ENCODE measurements at regions not wholly inside any gene's neighbourhood (a gene's known extent, or its start where the extent isn't known, plus 50 kb on each side); places are given as distances from the start of the nearest gene placed in this dataset.

DNA sequence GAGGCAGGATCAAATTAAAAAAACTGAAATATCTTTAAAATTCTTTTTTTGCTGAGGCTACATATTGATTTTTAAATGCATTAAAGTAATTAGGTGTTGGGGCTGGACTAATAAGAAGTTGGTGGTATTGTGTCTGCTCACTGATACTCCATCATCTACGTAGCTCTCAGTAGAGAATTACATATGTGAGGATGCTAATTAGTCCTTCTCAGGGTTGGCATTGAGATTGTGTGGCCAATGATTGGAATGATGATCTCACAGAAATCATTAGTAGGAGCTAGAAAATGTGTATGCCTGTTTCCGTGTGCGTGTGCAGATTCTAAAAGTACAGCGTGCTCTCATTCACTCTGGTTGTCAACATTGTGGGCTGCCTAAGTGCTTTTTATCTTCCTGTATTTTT, 283.8 kb downstream of the SH3GL2 start:
- no peaks in the 10 kb centered on the region for H3K4me1 ChIP-seq (ENCODE audit: low read length)
- no peaks in the 10 kb centered on the region for H3K9me3 ChIP-seq (ENCODE audit: low read length)
- H3K9me2 ChIP-seq (replicated peaks; ENCODE audit: insufficient read depth, low read length), result no peaks in the 10 kb centered on the region
- no peak for DNase-seq
- no peaks in the 10 kb centered on the region for H3K36me3 ChIP-seq (ENCODE audit: insufficient read depth, low read length)
- no peak overlapping the region for H3K4me2 ChIP-seq (ENCODE audit: low read depth, low read length, poor library complexity, severe bottlenecking)
- H4K20me1 ChIP-seq (ENCODE audit: insufficient read depth, low read depth, low read length), result no peaks in the 10 kb centered on the region
- no peak overlapping the region for H2AFZ ChIP-seq (ENCODE audit: low read length)
- H3K4me3 ChIP-seq (ENCODE audit: low read length), result no peak overlapping the region
- H3K9ac ChIP-seq (ENCODE audit: low read length), result no peak overlapping the region
- H3K79me2 ChIP-seq (ENCODE audit: low read length), result no peaks in the 10 kb centered on the region
- no peaks in the 10 kb centered on the region for H3K27me3 ChIP-seq (ENCODE audit: low read length)
- no peak overlapping the region for H3K27ac ChIP-seq (ENCODE audit: low read length)

DNA sequence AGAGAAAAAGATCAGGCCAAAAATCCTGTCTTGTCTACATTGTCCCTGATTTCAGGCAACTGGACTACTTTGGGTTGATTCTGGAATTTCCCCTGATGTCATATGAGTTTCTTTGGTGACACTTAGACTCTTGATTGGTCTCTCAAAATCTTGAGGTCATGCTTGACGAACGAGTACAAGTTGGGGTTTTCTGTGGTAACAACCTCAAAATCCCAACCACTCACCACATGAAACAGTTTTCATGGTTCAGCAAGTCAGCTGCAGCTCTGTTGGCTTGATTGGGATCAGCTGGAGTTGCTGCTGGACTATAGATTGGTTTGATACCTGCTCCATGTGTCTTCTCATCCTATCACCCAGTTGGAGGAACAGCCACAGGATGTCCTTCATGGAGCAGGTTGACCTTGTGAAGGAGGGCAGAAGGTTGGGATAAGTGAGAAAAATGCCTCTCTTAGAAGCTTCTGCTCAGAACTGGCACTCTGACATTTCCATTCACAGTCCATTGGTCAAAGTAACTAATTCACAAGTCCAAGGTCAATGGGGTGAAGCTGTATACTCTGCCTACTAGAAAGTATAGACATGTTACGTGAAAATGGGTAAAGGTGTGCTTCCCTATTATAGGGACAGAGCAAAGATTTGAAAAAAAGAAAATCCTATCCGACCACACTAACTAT, 284.5 kb downstream of the SH3GL2 start:
- no peaks in the 10 kb centered on the region for H3K79me2 ChIP-seq (ENCODE audit: low read length)
- no peaks in the 10 kb centered on the region for H3K4me1 ChIP-seq (ENCODE audit: low read length)
- no peak overlapping the region for H3K9ac ChIP-seq (ENCODE audit: low read length)
- H4K20me1 ChIP-seq (ENCODE audit: insufficient read depth, low read depth, low read length), result no peaks in the 10 kb centered on the region
- H3K27ac ChIP-seq (ENCODE audit: low read length), result no peak overlapping the region
- no peak overlapping the region for H2AFZ ChIP-seq (ENCODE audit: low read length)
- no peaks in the 10 kb centered on the region for H3K27me3 ChIP-seq (ENCODE audit: low read length)
- no peak overlapping the region for H3K4me3 ChIP-seq (ENCODE audit: low read length)
- H3K9me2 ChIP-seq (replicated peaks; ENCODE audit: insufficient read depth, low read length), result no peaks in the 10 kb centered on the region
- no peak overlapping the region for H3K4me2 ChIP-seq (ENCODE audit: low read depth, low read length, poor library complexity, severe bottlenecking)
- H3K9me3 ChIP-seq (ENCODE audit: low read length), result no peaks in the 10 kb centered on the region
- DNase-seq, result no peak
- H3K36me3 ChIP-seq (ENCODE audit: insufficient read depth, low read length), result no peaks in the 10 kb centered on the region

GRCh38 chr9:17863924-17864323, 285.1 kb downstream of the SH3GL2 start:
- Histone ChIP-seq H3K36me3 (ENCODE audit: insufficient read depth, low read length) (no peaks in the 10 kb centered on the region), H3K9me3 (ENCODE audit: low read length) (no peaks in the 10 kb centered on the region), H3K9me2 (replicated peaks; ENCODE audit: insufficient read depth, low read length) (no peaks in the 10 kb centered on the region), H2AFZ (ENCODE audit: low read length) (no peak overlapping the region), H3K4me2 (ENCODE audit: low read depth, low read length, poor library complexity, severe bottlenecking) (no peak overlapping the region), H3K4me3 (ENCODE audit: low read length) (no peak overlapping the region), H3K4me1 (ENCODE audit: low read length) (no peaks in the 10 kb centered on the region), H4K20me1 (ENCODE audit: insufficient read depth, low read depth, low read length) (no peaks in the 10 kb centered on the region), H3K79me2 (ENCODE audit: low read length) (no peaks in the 10 kb centered on the region), H3K27me3 (ENCODE audit: low read length) (no peaks in the 10 kb centered on the region), H3K9ac (ENCODE audit: low read length) (no peak overlapping the region), H3K27ac (ENCODE audit: low read length) (no peak overlapping the region)
- DNase-seq, result no peak

DNA sequence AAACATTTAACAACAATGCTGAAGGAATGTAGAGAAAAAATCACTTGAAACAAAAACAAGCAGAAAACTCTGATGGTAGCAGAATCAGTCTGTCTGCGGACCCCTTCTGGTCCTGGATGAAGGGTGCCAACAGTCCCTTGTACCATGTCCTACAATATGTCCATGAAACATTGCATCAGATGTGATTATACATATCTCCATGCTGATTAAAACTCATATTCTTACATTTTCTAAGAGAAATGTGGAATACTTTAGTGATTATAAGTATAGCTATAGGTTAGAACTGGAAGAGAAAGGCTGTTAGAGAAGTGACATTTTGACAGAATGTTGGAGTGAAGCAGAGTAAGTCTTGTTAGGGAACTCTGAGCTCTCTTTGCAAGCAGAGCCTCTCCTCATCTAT, 286.1 kb downstream of the SH3GL2 start:
- H3K4me1 ChIP-seq (ENCODE audit: low read length), result no peaks in the 10 kb centered on the region
- H3K27me3 ChIP-seq (ENCODE audit: low read length), result no peaks in the 10 kb centered on the region
- H4K20me1 ChIP-seq (ENCODE audit: insufficient read depth, low read depth, low read length), result no peaks in the 10 kb centered on the region
- no peak for DNase-seq
- no peak overlapping the region for H3K27ac ChIP-seq (ENCODE audit: low read length)
- H3K79me2 ChIP-seq (ENCODE audit: low read length), result no peaks in the 10 kb centered on the region
- no peaks in the 10 kb centered on the region for H3K36me3 ChIP-seq (ENCODE audit: insufficient read depth, low read length)
- H3K4me2 ChIP-seq (ENCODE audit: low read depth, low read length, poor library complexity, severe bottlenecking), result no peak overlapping the region
- no peak overlapping the region for H3K4me3 ChIP-seq (ENCODE audit: low read length)
- no peak overlapping the region for H2AFZ ChIP-seq (ENCODE audit: low read length)
- H3K9ac ChIP-seq (ENCODE audit: low read length), result no peak overlapping the region
- H3K9me2 ChIP-seq (replicated peaks; ENCODE audit: insufficient read depth, low read length), result no peaks in the 10 kb centered on the region
- no peaks in the 10 kb centered on the region for H3K9me3 ChIP-seq (ENCODE audit: low read length)

DNA sequence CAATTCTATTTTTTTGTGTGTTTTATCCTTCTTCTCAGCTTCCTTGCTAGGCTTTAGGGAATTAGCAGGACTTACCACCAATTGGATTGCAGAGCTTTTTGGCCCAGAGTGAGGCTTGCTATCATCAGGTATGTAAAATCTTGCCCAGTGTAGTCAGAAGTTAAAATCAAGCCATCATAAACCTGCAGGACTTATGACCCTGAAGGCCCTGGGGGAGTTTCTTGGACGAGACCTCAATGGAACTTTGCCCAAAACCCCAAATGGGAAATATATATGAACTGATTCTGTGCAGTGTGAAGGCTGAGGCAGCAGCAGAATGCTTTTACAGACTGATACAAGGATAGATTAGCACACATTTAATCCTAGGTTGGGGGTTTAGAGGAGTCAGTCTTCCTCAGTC, 287.0 kb downstream of the SH3GL2 start:
- Histone ChIP-seq H3K36me3 (ENCODE audit: insufficient read depth, low read length) (no peaks in the 10 kb centered on the region), H3K79me2 (ENCODE audit: low read length) (no peaks in the 10 kb centered on the region), H3K9me2 (replicated peaks; ENCODE audit: insufficient read depth, low read length) (no peaks in the 10 kb centered on the region), H3K4me1 (ENCODE audit: low read length) (no peaks in the 10 kb centered on the region), H2AFZ (ENCODE audit: low read length) (no peak overlapping the region), H4K20me1 (ENCODE audit: insufficient read depth, low read depth, low read length) (no peaks in the 10 kb centered on the region), H3K4me3 (ENCODE audit: low read length) (no peak overlapping the region), H3K4me2 (ENCODE audit: low read depth, low read length, poor library complexity, severe bottlenecking) (no peak overlapping the region), H3K27ac (ENCODE audit: low read length) (no peak overlapping the region), H3K9me3 (ENCODE audit: low read length) (no peaks in the 10 kb centered on the region), H3K27me3 (ENCODE audit: low read length) (no peaks in the 10 kb centered on the region), H3K9ac (ENCODE audit: low read length) (no peak overlapping the region)
- no peak for DNase-seq

DNA sequence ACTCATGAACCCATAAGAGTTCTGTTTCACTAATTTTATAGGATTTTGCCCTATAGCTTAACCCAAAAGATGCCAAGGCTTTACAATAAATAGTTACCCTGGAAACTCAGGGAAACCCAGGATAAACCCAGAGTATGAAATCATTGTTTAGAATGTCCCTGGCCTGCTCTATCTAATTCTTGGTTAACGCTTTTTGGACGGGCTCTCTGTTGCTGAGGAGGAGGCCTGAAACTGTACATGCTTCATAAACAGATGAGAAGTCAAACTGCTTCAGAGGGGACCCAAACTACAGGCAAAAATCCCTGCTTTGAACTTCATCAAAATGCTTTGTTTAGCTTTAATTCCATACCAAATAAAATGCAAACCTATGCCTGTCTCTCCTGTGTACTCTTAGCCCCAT, 291.9 kb downstream of the SH3GL2 start:
- Histone ChIP-seq H3K9ac (ENCODE audit: low read length) (no peak overlapping the region), H2AFZ (ENCODE audit: low read length) (no peak overlapping the region), H4K20me1 (ENCODE audit: insufficient read depth, low read depth, low read length) (no peaks in the 10 kb centered on the region), H3K27ac (ENCODE audit: low read length) (no peak overlapping the region), H3K9me3 (ENCODE audit: low read length) (no peaks in the 10 kb centered on the region), H3K4me3 (ENCODE audit: low read length) (no peak overlapping the region), H3K27me3 (ENCODE audit: low read length) (no peaks in the 10 kb centered on the region), H3K4me1 (ENCODE audit: low read length) (no peaks in the 10 kb centered on the region), H3K79me2 (ENCODE audit: low read length) (no peaks in the 10 kb centered on the region), H3K9me2 (replicated peaks; ENCODE audit: insufficient read depth, low read length) (no peaks in the 10 kb centered on the region), H3K36me3 (ENCODE audit: insufficient read depth, low read length) (no peaks in the 10 kb centered on the region), H3K4me2 (ENCODE audit: low read depth, low read length, poor library complexity, severe bottlenecking) (no peak overlapping the region)
- no peak for DNase-seq

DNA sequence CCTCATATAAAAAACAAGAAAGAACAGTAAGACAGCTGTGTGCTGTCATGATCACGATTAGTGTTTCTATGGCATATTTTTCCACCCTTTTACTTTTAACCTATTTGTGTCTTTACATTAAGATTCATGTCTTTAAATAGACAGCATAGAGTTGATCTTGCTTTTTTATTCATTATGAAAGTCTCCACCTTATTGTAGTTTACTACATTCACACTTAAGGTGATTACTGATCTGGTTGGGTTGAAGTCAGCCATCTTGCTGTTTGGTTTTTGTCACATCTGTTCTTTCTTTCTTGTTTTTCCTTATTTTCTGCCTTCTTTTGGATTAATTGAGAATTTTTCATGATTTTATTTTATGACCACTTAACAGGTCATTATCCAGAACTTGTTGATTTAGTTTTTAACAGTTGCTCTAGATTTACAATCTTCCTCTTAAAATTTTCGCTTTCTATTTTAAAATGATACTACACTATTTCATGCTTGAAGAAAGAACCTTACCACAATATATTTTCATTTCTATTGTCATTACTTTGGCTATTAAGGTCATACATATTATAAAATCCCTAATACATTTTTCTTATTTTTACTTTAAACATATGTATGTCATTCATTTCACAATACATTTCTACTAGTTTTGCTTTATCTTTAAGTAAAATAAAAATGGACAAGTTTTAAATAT, 292.5 kb downstream of the SH3GL2 start:
- Histone ChIP-seq H3K4me2 (ENCODE audit: low read depth, low read length, poor library complexity, severe bottlenecking) (no peak overlapping the region), H3K4me3 (ENCODE audit: low read length) (no peak overlapping the region), H2AFZ (ENCODE audit: low read length) (no peak overlapping the region), H3K27ac (ENCODE audit: low read length) (no peak overlapping the region), H3K79me2 (ENCODE audit: low read length) (no peaks in the 10 kb centered on the region), H3K36me3 (ENCODE audit: insufficient read depth, low read length) (no peaks in the 10 kb centered on the region), H3K9ac (ENCODE audit: low read length) (no peak overlapping the region), H3K9me2 (replicated peaks; ENCODE audit: insufficient read depth, low read length) (no peaks in the 10 kb centered on the region), H3K27me3 (ENCODE audit: low read length) (no peaks in the 10 kb centered on the region), H4K20me1 (ENCODE audit: insufficient read depth, low read depth, low read length) (no peaks in the 10 kb centered on the region), H3K4me1 (ENCODE audit: low read length) (no peaks in the 10 kb centered on the region), H3K9me3 (ENCODE audit: low read length) (no peaks in the 10 kb centered on the region)
- no peak for DNase-seq

GRCh38 chr9:17875886-17876285, 297.0 kb downstream of the SH3GL2 start:
- H2AFZ ChIP-seq (ENCODE audit: low read length), result no peak overlapping the region
- no peak overlapping the region for H3K9ac ChIP-seq (ENCODE audit: low read length)
- H3K4me1 ChIP-seq (ENCODE audit: low read length), result no peaks in the 10 kb centered on the region
- no peaks in the 10 kb centered on the region for H3K27me3 ChIP-seq (ENCODE audit: low read length)
- no peaks in the 10 kb centered on the region for H3K36me3 ChIP-seq (ENCODE audit: insufficient read depth, low read length)
- no peak for DNase-seq
- H3K9me3 ChIP-seq (ENCODE audit: low read length), result no peaks in the 10 kb centered on the region
- no peak overlapping the region for H3K27ac ChIP-seq (ENCODE audit: low read length)
- H4K20me1 ChIP-seq (ENCODE audit: insufficient read depth, low read depth, low read length), result no peaks in the 10 kb centered on the region
- no peak overlapping the region for H3K4me3 ChIP-seq (ENCODE audit: low read length)
- no peak overlapping the region for H3K4me2 ChIP-seq (ENCODE audit: low read depth, low read length, poor library complexity, severe bottlenecking)
- H3K79me2 ChIP-seq (ENCODE audit: low read length), result no peaks in the 10 kb centered on the region
- no peaks in the 10 kb centered on the region for H3K9me2 ChIP-seq (replicated peaks; ENCODE audit: insufficient read depth, low read length)
